GM12878 (cell line): ENCODE measurements at regions not wholly inside any gene's neighbourhood (a gene's known extent, or its start where the extent isn't known, plus 50 kb on each side); places are given as distances from the start of the nearest gene placed in this dataset.

ENCODE experiments used
- BHLHE40 ChIP-seq, 2 experiments: fragments of 450-650 bp in 1 of 2; IDR thresholded peaks; 2 replicates each; pipeline ENCODE4 v1.6.1; 2011 to 2017; ENCODE audit warnings: low read depth in 2 of 2, borderline replicate concordance in 1 of 2, improper control_type of control experiment in 1 of 2, low read length in 1 of 2, mild to moderate bottlenecking in 1 of 2
- CTCF ChIP-seq, 3 experiments: IDR thresholded peaks in 2 of 3; conservative IDR thresholded peaks in 1 of 3; 2 replicates each; pipeline ENCODE4 v1.5.1; 2011; ENCODE audit warnings: low read depth in 3 of 3, low read length in 3 of 3, mild to moderate bottlenecking in 3 of 3, control low read depth in 2 of 3, moderate library complexity in 2 of 3, inconsistent platforms in 1 of 3, mixed read lengths in 1 of 3; ENCODE audit not compliant: control insufficient read depth in 2 of 3, insufficient read depth in 1 of 3; ENCODE audit errors: extremely low read depth in 1 of 3
- FOXK2 ChIP-seq: fragments of 450-650 bp; IDR thresholded peaks from 2 replicates; pipeline ENCODE4 v1.6.1; 2017; ENCODE audit warnings: mild to moderate bottlenecking, moderate library complexity
- GABPA ChIP-seq: IDR thresholded peaks from 2 replicates; pipeline ENCODE4 v1.6.1; 2014; ENCODE audit warnings: antibody characterized with exemption, low read depth, mild to moderate bottlenecking, inconsistent platforms
- POLR2AphosphoS5 ChIP-seq: IDR thresholded peaks from 2 replicates; pipeline ENCODE4 v1.6.1; 2011; ENCODE audit warnings: mild to moderate bottlenecking, low read length, inconsistent platforms
- SIN3A ChIP-seq: IDR thresholded peaks from 2 replicates; pipeline ENCODE4 v1.6.1; 2012; ENCODE audit warnings: low read depth, low read length, improper control_type of control experiment
- SIX5 ChIP-seq: IDR thresholded peaks from 2 replicates; pipeline ENCODE4 v1.6.1; 2011; ENCODE audit warnings: mild to moderate bottlenecking, low read depth, low read length, moderate library complexity; ENCODE audit not compliant: severe bottlenecking
- TCF12 ChIP-seq: IDR thresholded peaks from 2 replicates; pipeline ENCODE4 v1.6.1; 2011; ENCODE audit warnings: low read depth, mild to moderate bottlenecking, low read length

- TF ChIP-seq POLR2AphosphoS5 (no peak), BHLHE40 (IDR thresholded peaks at IDR 0.05; ENCODE audit: borderline replicate concordance in 1 of 2, low read depth in 2 of 2, low read length in 1 of 2) (no peak), SIN3A (no peak), CTCF (IDR thresholded peaks at IDR 0.05 in 2 of 3, conservative IDR thresholded peaks at IDR 0.05 in 1 of 3; ENCODE audit: control insufficient read depth in 2 of 3, extremely low read depth in 1 of 3, insufficient read depth in 1 of 3, low read depth in 3 of 3, low read length in 3 of 3) (no peak), SIX5 (no peak), FOXK2 (no peak), TCF12 (no peak), GABPA (no peak)
Measured at GRCh38 chrX:38860106-38861013, 59.1 kb downstream of the MID1IP1 start.
